ENCODE measurements at regions not wholly inside any gene's neighbourhood (a gene's known extent, or its start where the extent isn't known, plus 50 kb on each side); places are given as distances from the start of the nearest gene placed in this dataset.

GRCh38 chr3:168828536-168828935 lies 732.8 kb upstream of the GOLIM4 start:
- TF ChIP-seq ZBTB21 (CRISPR knock-in tag; IDR thresholded peaks at IDR 0.05; ENCODE audit: borderline replicate concordance) = no peak
- TF ChIP-seq ATF6 (CRISPR knock-in tag; IDR thresholded peaks at IDR 0.05) = no peak
- no peak for TF ChIP-seq FOXP4 (CRISPR knock-in tag; IDR thresholded peaks at IDR 0.05)
- no peak for TF ChIP-seq FOXK1 (CRISPR knock-in tag; IDR thresholded peaks at IDR 0.05)
- TF ChIP-seq JUN (CRISPR knock-in tag; IDR thresholded peaks at IDR 0.05) = no peak
- TF ChIP-seq CREB1 (CRISPR knock-in tag; IDR thresholded peaks at IDR 0.05) = no peak
- no peak for TF ChIP-seq SP1 (CRISPR knock-in tag; conservative IDR thresholded peaks at IDR 0.05)
- TF ChIP-seq CTCF (IDR thresholded peaks at IDR 0.05) = no peak
- no peak for TF ChIP-seq KAT7 (CRISPR knock-in tag; IDR thresholded peaks at IDR 0.05; ENCODE audit: borderline replicate concordance)
- TF ChIP-seq MLX (CRISPR knock-in tag; IDR thresholded peaks at IDR 0.05) = no peak
- no peak for TF ChIP-seq E2F1 (CRISPR knock-in tag; IDR thresholded peaks at IDR 0.05)
- no peak for TF ChIP-seq USF1 (CRISPR knock-in tag; IDR thresholded peaks at IDR 0.05)
